DOHH2 (cell line): ENCODE measurements at regions not wholly inside any gene's neighbourhood (a gene's known extent, or its start where the extent isn't known, plus 50 kb on each side); places are given as distances from the start of the nearest gene placed in this dataset.

ENCODE experiments used
- H3F3A ChIP-seq: fragments of 200-600 bp; sonication (generic), shearing (Covaris generic); 2 replicates; pipeline ENCODE4 v1.6.0; 2016; ENCODE audit warnings: antibody characterized with exemption, mild to moderate bottlenecking; ENCODE audit not compliant: control insufficient read depth, insufficient read depth
- H3K27ac ChIP-seq: fragments of 200-600 bp; sonication (generic); 2 replicates; pipeline ENCODE4 v1.5.1; 2014; ENCODE audit warnings: low read depth, mild to moderate bottlenecking, low read length, moderate library complexity
- H3K27me3 ChIP-seq: fragments of 200-600 bp; sonication (generic); 2 replicates; pipeline ENCODE4 v1.6.1; 2014; ENCODE audit warnings: mild to moderate bottlenecking, low read length, mixed read lengths; ENCODE audit not compliant: control insufficient read depth
- H3K36me3 ChIP-seq: fragments of 200-600 bp; sonication (generic); 2 replicates; pipeline ENCODE4 v1.6.1; 2014; ENCODE audit warnings: mild to moderate bottlenecking, low read length, moderate library complexity, mixed read lengths; ENCODE audit not compliant: control insufficient read depth
- H3K4me1 ChIP-seq: fragments of 200-600 bp; sonication (generic); 2 replicates; pipeline ENCODE4 v1.6.1; 2014; ENCODE audit warnings: mild to moderate bottlenecking, low read length, mixed read lengths; ENCODE audit not compliant: control insufficient read depth
- H3K4me2 ChIP-seq: fragments of 200-600 bp; sonication (generic); 2 replicates; pipeline ENCODE4 v1.6.0; 2014; ENCODE audit warnings: mild to moderate bottlenecking, low read length, moderate library complexity
- H3K4me3 ChIP-seq: fragments of 200-600 bp; sonication (generic); 2 replicates; pipeline ENCODE4 v1.5.1; 2014; ENCODE audit warnings: mild to moderate bottlenecking, low read length, mixed read lengths
- H3K79me2 ChIP-seq: fragments of 200-600 bp; sonication (generic); 2 replicates; pipeline ENCODE4 v1.6.1; 2014; ENCODE audit warnings: mild to moderate bottlenecking, low read length, mixed read lengths; ENCODE audit not compliant: control insufficient read depth
- H3K9me2 ChIP-seq: fragments of 200-600 bp; sonication (generic); replicated peaks from 2 replicates; pipeline ENCODE4 v1.6.1; 2014; ENCODE audit warnings: mild to moderate bottlenecking, low read length, mixed read lengths; ENCODE audit not compliant: control insufficient read depth
- H3K9me3 ChIP-seq: fragments of 200-600 bp; sonication (generic); 2 replicates; pipeline ENCODE4 v1.6.1; 2014; ENCODE audit warnings: antibody characterized with exemption, low read length, mixed read lengths; ENCODE audit not compliant: control insufficient read depth, insufficient read depth
- H4K20me1 ChIP-seq: fragments of 200-600 bp; sonication (generic); 2 replicates; pipeline ENCODE4 v1.6.0; 2014; ENCODE audit warnings: low read depth, mild to moderate bottlenecking, antibody characterized with exemption, low read length, moderate library complexity; ENCODE audit not compliant: control insufficient read depth, insufficient read depth
- EZH2phosphoT487 ChIP-seq: fragments of 200-600 bp; sonication (generic); IDR thresholded peaks from 2 replicates; pipeline ENCODE4 v1.6.1; 2017; ENCODE audit warnings: borderline replicate concordance, mild to moderate bottlenecking, antibody characterized with exemption, low read length, moderate library complexity, mixed read lengths
- TF ChIP-seq, protein P1 (sequence below): fragments of 200-600 bp; sonication (generic); IDR thresholded peaks from one replicate; pipeline ENCODE4 v1.5.1; 2014; ENCODE audit warnings: antibody characterized with exemption, mild to moderate bottlenecking, low read depth, low read length; ENCODE audit not compliant: poor library complexity, severe bottlenecking

DNA sequence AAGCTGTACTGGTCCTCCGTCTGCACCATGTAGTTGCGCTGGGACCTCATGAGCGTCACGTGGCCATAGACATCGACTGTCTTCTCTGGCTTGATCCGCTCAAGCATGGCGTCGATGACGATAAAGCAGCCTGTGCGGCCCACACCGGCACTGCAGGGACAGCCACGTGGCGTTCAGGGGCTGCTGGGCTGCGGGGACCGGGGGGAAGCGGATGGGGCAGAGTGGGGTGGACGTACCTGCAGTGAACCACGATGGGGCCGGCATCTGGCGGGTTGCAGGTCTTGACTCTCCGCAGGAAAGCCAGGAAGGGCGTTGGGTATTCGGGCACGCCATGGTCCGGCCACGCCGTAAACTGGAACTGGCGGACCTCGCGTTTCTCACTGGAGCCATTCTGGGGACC lies 128.5 kb downstream of the PTPRS start:
- H3K9me2 ChIP-seq = no peaks in the 10 kb centered on the region
- H3K27me3 ChIP-seq = no peaks in the 10 kb centered on the region
- H3K36me3 ChIP-seq = peaks cover 18% of the 10 kb centered on the region
- no peak overlapping the region for H3K4me2 ChIP-seq
- H3K27ac ChIP-seq = no peak overlapping the region
- no peaks in the 10 kb centered on the region for H4K20me1 ChIP-seq
- TF ChIP-seq, protein P1, sequence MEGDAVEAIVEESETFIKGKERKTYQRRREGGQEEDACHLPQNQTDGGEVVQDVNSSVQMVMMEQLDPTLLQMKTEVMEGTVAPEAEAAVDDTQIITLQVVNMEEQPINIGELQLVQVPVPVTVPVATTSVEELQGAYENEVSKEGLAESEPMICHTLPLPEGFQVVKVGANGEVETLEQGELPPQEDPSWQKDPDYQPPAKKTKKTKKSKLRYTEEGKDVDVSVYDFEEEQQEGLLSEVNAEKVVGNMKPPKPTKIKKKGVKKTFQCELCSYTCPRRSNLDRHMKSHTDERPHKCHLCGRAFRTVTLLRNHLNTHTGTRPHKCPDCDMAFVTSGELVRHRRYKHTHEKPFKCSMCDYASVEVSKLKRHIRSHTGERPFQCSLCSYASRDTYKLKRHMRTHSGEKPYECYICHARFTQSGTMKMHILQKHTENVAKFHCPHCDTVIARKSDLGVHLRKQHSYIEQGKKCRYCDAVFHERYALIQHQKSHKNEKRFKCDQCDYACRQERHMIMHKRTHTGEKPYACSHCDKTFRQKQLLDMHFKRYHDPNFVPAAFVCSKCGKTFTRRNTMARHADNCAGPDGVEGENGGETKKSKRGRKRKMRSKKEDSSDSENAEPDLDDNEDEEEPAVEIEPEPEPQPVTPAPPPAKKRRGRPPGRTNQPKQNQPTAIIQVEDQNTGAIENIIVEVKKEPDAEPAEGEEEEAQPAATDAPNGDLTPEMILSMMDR = no peak
- TF ChIP-seq EZH2phosphoT487 = no peak
- H3K4me1 ChIP-seq = peaks cover 5% of the 10 kb centered on the region; the same call in 1 of the 2 replicates
- H3K79me2 ChIP-seq = no peaks in the 10 kb centered on the region
- H3F3A ChIP-seq = no peaks in the 10 kb centered on the region
- no peak overlapping the region for H3K4me3 ChIP-seq
- no peaks in the 10 kb centered on the region for H3K9me3 ChIP-seq

DNA sequence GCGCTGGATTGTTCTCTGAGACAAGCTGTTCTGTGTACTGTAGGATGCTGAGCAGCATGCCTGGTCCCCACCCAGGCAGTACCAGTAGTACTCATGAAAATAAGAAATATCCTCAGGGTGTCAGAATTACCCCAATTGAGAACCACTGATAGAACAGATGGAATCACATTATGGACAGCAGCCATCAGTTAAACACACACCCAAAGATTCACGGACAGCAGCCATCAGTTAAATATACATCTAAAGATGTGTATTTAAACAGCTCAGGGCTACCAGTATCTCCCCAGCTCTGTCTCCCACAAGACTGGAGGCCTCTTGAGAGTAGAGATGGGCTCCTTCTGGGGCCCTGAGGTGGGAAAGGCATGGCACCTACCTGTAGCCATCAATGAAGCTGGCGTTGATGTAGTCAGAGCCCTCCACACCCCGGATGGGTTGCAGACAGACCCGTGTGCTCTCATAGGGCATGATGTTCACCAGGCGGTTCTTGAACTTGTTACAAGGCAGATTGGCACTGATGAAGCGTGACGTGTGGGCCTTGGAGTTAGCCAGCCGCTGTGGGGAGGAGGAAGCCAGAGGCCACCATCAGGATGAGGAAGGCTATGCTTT lies 129.3 kb downstream of the PTPRS start:
- peaks cover 1% of the 10 kb centered on the region; the same call in 1 of the 2 replicates for H3K4me1 ChIP-seq
- H3K9me3 ChIP-seq = no peaks in the 10 kb centered on the region
- H4K20me1 ChIP-seq = no peaks in the 10 kb centered on the region
- no peak overlapping the region for H3K4me3 ChIP-seq
- H3K27ac ChIP-seq = no peak overlapping the region
- H3F3A ChIP-seq = no peaks in the 10 kb centered on the region
- no peaks in the 10 kb centered on the region for H3K9me2 ChIP-seq
- TF ChIP-seq, protein P1 = no peak
- no peak for TF ChIP-seq EZH2phosphoT487
- no peaks in the 10 kb centered on the region for H3K79me2 ChIP-seq
- H3K27me3 ChIP-seq = no peaks in the 10 kb centered on the region
- H3K36me3 ChIP-seq = peaks cover 18% of the 10 kb centered on the region
- H3K4me2 ChIP-seq = no peak overlapping the region

DNA sequence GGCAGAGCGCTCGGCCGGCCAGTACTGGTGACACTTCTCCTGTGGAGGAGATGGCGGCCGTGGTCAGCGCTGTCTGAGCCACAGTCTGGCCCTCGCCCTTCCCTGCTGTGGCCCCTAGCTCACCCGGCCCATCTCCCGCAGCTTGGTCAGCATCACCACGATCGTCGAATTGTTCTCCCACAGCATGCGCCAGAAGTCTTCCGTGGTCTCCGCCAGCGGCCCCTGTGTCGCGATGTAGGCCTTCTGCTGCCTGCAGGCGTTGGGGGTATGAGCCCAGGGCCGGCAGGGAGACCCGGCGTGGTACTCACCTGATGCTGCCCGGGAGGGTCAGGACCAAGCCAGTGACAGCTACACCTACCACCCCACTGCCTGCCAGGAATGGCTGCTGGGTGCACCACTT lies 130.1 kb downstream of the PTPRS start:
- Histone ChIP-seq H3K4me1 (no peaks in the 10 kb centered on the region), H3K79me2 (no peaks in the 10 kb centered on the region), H3K4me3 (no peak overlapping the region), H4K20me1 (no peaks in the 10 kb centered on the region), H3F3A (no peaks in the 10 kb centered on the region), H3K27ac (no peak overlapping the region), H3K9me2 (no peaks in the 10 kb centered on the region), H3K27me3 (no peaks in the 10 kb centered on the region), H3K4me2 (no peak overlapping the region), H3K9me3 (no peaks in the 10 kb centered on the region), H3K36me3 (peaks cover 18% of the 10 kb centered on the region)
- no peak for TF ChIP-seq EZH2phosphoT487
- TF ChIP-seq, protein P1 = no peak
